SK-N-MC (cell line): ENCODE measurements at regions not wholly inside any gene's neighbourhood (a gene's known extent, or its start where the extent isn't known, plus 50 kb on each side); places are given as distances from the start of the nearest gene placed in this dataset.

Source experiments
- EZH2 ChIP-seq: fragments of 200-600 bp; sonication (generic); IDR thresholded peaks from one replicate; pipeline ENCODE4 v1.6.1; 2017; ENCODE audit warnings: antibody characterized with exemption
- POLR2AphosphoS5 ChIP-seq: IDR thresholded peaks from 2 replicates; pipeline ENCODE4 v1.6.1; 2012; ENCODE audit warnings: mild to moderate bottlenecking, low read depth, low read length, borderline replicate concordance

DNA sequence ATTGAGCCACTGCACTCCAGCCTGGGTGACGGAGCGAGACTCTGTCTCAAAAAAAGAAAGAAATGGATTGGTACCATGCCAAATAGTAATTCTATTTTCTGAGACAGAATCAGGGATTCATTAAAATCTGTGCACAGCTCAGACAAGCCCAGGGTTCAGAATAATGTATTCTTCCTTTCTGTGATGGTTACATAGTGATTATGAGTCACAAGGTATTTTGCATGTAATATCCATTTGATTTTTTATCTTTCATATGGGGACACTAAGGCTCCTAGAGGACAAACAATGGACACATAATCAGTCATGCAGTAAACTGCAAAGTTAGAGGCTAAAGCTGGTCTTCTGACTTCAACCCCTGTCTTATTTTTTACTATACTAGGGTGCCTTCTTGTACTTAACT is 156.8 kb upstream of the COL8A1 start:
- no peak for TF ChIP-seq POLR2AphosphoS5
- TF ChIP-seq EZH2, result no peak
